Globus pallidus (tissue), 1 donor: ENCODE measurements at regions not wholly inside any gene's neighbourhood (a gene's known extent, or its start where the extent isn't known, plus 50 kb on each side); places are given as distances from the start of the nearest gene placed in this dataset.
"Not testable (repeated sequence)": the region's sequence is repeated elsewhere in the genome, so short reads cannot be mapped to it uniquely, and the experiment has no call there.

Experiments used
- DNase-seq: peaks from one replicate; pipeline ENCODE4 v3.0.0-alpha.2; 2015; ENCODE audit warnings: low spot score

DNA sequence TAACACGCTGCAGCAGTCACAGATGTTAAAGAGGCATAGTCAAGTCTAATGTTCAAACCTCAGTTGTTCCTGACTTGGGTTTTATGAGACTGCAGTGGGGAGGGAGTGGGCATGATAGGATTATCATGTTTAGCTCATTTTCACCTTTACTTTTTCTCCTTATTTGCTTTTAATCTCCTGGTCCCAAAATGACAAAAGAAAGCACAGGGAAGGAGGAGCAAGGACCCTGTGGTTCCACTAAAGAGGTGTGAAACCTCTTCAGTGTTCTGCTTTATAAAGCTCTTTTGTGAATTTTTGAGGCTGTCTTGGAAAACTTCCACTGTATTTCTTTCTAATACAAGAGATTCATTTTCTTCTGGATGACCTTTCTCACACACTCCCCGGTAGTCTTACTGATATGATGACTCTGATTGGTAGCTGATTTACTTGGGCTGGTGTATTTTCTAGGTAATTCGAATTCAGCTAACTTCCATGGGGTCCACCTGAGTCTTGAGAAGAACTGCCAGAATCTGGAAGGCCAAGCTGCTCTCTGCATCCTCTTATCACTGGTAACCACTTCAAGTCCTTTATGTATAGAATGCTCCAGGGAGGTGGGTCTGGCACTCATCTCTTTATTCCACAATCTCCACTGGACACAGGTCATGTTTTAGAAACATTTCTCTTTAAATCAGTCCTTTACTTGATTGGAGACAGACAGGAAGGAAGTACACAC is 1364.4 kb upstream of the CDH9 start:
- no peak for DNase-seq

DNA sequence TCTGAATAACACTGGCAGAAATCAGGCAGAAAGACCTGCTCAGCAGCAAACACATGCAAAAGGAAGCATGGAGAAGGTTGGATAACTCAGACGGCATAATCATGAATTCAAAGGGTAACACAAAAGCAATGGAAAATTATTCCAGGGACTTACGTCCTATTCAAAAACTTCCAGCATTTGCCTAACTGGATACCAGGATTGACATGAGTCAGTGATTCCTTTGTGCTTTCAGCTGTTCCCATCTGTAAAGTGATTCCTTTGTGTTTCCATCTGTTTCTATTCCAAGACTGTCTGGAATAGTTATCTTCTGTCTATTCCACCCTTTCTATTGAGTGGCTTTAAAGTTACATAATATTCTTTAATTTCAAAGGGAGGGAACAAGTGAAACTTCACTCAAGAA is 1361.7 kb upstream of the CDH9 start:
- DNase-seq, result no peak

GRCh38 chr5:28399211-28399610 is 1360.8 kb upstream of the CDH9 start:
- DNase-seq, result no peak

- DNase-seq, result no peak
Observed at GRCh38 chr5:28398185-28398584, 1359.8 kb upstream of the CDH9 start.

GRCh38 chr5:28397502-28397941 is 1359.1 kb upstream of the CDH9 start:
- no peak for DNase-seq

DNA sequence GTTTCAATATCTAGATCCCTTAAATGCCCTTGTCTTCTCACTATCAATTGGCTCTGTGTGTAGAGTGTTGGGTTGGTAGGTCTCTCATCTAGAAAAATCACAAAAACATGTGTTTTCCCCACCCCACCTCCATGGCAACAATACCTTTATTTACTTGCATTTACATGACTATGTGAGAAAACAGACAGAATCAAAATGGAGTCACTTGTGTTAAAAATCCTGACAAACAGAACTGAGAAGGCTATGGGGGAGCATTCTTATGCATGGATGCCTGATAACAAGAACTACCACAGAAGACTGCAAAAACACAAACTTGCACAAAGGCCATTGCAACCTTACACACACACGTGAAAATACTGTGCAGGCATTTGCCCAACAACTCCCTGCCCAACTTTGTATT is 1352.9 kb upstream of the CDH9 start:
- DNase-seq, result no peak

DNA sequence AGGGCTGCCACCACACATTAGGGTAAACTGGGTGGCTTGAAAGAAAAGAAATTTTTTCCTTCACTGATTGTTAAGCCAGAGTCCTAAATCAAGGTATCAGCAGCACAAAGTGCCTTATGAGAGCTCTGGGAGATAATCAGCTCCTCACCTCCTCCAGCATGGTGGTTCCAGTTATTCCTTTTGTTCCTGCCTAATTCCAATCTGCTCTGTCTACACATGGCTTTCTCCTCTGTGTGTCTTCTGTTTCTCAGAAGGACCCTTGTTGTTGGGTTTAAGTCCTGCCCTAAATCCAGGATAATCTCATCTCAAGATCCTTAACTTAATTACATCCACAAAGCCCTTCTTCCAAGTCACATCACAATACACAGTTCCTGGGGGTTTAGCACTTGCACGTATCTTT is 1352.0 kb upstream of the CDH9 start:
- no peak for DNase-seq

- not testable (repeated sequence) for DNase-seq
Observed at GRCh38 chr5:28389727-28390126, 1351.3 kb upstream of the CDH9 start.

GRCh38 chr5:28388428-28388827 is 1350.0 kb upstream of the CDH9 start:
- DNase-seq, result no peak

- no peak for DNase-seq
Observed at GRCh38 chr5:28386712-28387111, 1348.3 kb upstream of the CDH9 start.

DNA sequence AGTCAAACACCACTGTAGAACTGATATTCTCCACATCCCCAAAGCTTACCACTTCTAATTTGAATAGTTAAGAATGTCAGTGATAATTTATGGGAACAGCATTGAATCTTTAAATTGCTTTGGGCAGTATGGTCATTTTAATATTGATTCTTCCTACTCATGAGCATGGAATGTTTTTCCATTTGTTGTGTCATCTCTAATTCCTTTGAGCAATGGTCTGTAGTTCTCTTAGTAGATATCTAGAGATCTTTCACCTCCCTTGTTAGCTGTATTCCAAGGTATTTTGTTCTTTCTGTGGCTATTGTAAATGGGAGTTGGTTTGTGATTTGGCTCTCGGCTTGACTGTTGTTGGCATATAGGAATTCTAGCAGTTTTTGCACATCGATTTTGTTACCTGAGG is 1341.8 kb upstream of the CDH9 start:
- no peak for DNase-seq

DNA sequence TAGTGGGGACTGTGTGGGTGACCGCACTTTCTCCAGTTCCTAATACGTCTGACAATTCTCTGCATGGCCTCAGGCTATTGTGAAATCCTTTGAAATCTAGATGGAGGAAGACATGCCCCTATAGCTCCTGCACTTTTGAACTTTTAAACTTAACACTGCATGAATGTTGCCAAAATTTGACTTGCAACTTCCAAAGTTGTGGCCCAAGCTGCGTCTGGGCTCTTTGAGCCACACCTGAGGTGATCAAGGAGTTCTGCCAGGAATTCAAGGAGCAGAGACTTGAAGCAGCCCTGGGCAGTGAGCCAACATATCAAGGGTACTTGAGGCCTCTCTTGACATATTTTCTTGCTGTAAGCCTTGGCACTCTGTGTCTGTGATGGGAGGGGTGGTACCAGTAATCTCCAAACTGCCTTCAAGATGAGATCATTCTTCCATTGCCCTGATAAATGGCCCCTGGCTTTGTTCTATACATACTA is 1336.1 kb upstream of the CDH9 start:
- DNase-seq, result no peak

DNA sequence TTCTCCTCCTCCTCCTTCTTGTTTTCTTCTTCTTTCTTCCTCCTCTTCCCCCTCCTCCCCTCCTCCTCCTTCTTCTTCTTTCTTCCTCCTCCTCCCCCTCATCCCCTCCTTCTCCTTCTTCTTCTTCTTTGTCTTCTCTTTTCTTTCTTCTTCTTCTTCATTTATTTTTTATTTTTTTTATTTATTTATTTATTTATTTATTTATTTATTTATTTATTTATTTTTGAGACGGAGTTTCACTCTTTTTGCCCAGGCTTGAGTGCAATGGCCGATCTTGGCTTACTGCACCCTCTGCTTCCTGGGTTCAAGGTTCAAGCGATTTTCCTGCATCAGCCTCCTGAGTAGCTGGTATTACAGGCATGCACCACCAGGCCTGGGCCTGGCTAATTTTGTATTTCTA is 1332.5 kb upstream of the CDH9 start:
- DNase-seq, result no peak

- no peak for DNase-seq
Observed at GRCh38 chr5:28369418-28369817, 1331.0 kb upstream of the CDH9 start.

DNA sequence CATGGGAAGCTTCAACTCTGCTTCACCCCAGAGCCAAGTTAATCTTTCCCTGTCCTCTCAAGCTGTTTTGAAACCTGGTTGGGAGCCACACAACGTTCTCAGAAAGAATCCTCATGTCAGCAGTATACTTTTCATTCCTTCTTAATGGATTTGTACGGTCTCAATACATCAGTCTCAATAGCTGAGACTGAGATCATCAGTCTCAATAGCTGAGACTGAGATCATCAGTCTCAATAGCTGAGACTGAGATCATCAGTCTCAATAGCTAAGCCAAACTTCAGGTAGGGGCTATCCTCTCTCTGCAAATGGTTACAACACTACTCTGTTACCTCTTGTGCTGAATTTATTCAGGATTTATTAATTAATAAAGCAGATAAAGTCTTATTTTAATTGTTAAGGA is 1317.4 kb upstream of the CDH9 start:
- no peak for DNase-seq

DNA sequence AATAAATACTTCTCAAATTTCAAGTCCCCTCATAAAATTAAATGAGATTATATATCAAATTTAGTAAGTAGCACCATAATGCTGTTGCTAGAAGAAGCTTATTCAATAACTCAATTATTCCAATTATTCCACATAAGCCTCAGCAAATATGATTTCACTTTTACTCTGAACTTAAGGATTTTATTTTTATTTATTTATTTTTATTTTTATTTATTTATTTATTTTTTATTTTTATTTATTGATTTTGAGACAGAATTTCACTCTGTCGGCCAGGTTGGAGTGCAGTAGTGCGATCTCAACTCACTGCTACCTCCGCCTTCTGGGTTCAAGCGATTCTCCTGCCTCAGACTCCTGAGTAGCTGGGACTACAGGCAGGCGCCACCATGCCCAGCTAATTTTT is 1308.3 kb upstream of the CDH9 start:
- DNase-seq, result no peak

GRCh38 chr5:28344836-28345433 is 1306.5 kb upstream of the CDH9 start:
- peak; percentile 25 for DNase-seq

- no peak for DNase-seq
Observed at GRCh38 chr5:28329176-28329575, 1290.8 kb upstream of the CDH9 start.

GRCh38 chr5:28328681-28329080 is 1290.3 kb upstream of the CDH9 start:
- no peak for DNase-seq

DNA sequence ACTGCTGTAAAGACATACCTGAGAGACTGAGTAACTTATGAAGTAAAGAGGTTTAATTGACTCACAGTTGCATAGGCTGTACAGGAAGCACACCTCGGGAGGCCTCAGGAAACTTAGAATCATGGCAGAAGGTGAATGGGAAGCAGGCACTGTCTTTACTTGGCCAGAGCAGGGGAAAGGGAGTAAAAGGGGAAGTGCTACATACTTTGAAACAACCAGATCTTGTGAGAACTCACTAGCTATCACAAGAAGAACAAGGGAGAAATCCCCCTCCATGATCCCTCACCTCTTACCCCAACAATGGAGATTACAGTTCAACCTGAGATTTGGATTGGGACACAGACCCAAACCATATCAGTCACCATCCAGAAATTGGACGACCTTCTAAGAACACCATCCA is 1285.8 kb upstream of the CDH9 start:
- DNase-seq, result no peak

- DNase-seq, result no peak
Observed at GRCh38 chr5:28313953-28314352, 1275.6 kb upstream of the CDH9 start.

DNA sequence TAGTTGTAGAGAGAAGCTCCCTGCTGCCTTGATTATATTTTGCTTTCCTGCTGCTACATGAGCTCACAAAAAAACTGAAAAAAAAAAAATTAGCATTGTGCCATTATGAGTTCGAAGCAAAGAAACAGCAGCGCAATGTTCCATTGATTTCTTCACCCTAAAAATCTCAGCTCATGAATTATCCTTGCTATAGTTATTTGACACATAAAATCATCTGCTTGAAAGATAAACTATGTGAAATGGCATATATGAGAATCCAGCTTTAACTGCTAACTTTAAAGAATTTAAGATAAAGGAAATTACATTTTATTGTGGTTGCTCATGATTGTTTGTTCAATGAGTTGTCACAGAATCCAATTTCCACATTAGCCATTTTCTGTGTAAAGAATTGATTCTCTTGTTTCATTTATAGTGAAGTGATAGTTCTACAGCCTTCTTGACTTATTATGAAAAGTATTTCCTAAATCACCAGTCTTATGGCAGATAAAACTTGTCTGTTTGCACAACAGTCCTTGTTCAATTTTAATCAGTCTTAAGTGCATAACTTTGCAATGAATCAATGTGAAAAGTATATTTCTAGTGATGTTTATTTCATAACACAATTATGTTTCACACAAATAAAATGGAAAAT is 1275.0 kb upstream of the CDH9 start:
- DNase-seq, result no peak

GRCh38 chr5:28310696-28311095 is 1272.3 kb upstream of the CDH9 start:
- DNase-seq, result no peak
